ENCODE measurements at regions not wholly inside any gene's neighbourhood (a gene's known extent, or its start where the extent isn't known, plus 50 kb on each side); places are given as distances from the start of the nearest gene placed in this dataset.

DNA sequence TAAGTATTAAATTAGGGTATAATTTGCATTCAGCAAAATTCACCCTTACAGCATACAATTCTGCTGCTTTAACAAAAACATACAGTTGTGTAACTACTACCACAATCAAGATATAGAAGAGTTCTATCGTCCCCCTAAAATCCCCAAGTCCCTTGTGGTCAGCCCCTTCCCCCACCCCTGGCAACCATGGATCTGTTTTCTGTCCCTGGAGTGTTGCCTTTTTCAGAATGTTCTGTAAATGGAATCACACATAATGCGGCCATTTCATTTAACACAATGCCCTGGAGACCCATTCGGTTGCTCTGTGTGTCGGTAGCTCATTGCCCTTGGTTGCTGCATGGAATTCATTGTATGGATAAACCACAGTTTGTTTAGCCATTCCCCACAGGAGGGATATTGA is 190.2 kb downstream of the IRX5 start:
- Histone ChIP-seq H3K27ac (no peak overlapping the region), H3K27me3 (replicated peaks) (no peaks in the 10 kb centered on the region), H3K4me3 (ENCODE audit: low read depth, low read length) (no peak overlapping the region), H3K36me3 (replicated peaks) (no peaks in the 10 kb centered on the region)
- TF ChIP-seq, protein P1, sequence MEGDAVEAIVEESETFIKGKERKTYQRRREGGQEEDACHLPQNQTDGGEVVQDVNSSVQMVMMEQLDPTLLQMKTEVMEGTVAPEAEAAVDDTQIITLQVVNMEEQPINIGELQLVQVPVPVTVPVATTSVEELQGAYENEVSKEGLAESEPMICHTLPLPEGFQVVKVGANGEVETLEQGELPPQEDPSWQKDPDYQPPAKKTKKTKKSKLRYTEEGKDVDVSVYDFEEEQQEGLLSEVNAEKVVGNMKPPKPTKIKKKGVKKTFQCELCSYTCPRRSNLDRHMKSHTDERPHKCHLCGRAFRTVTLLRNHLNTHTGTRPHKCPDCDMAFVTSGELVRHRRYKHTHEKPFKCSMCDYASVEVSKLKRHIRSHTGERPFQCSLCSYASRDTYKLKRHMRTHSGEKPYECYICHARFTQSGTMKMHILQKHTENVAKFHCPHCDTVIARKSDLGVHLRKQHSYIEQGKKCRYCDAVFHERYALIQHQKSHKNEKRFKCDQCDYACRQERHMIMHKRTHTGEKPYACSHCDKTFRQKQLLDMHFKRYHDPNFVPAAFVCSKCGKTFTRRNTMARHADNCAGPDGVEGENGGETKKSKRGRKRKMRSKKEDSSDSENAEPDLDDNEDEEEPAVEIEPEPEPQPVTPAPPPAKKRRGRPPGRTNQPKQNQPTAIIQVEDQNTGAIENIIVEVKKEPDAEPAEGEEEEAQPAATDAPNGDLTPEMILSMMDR (IDR thresholded peaks at IDR 0.05; ENCODE audit: low read depth, low read length, missing control alignments) = no peak
- in situ Hi-C loops (cut with HindIII; ENCODE audit: low pct_ligation_motif_present, low sequenced_read_pairs) = no loop called here
- DNase-seq = no peak

DNA sequence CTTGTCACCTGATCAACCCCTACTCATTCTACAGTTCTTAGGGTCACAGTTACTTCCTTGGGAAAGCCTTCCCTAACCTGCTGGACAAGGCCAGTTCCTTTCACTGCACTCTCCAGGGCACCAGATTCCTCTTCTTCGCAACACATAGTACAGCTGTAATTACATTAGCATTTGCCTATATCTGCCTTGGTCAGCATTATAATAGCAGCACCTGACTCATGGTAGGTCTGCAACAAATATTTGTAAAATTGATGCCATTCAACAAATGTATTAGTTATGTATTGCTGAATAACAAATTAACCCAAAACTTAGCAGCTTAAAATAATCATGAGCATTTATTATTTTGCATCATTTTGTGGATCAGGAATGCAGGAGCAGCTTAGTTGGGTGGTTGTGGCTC is 193.0 kb downstream of the IRX5 start:
- TF ChIP-seq, protein P1 (IDR thresholded peaks at IDR 0.05; ENCODE audit: low read depth, low read length, missing control alignments) = no peak
- DNase-seq = no peak
- no peak overlapping the region for H3K27ac ChIP-seq
- in situ Hi-C loops (cut with HindIII; ENCODE audit: low pct_ligation_motif_present, low sequenced_read_pairs) = no loop called here
- H3K36me3 ChIP-seq (replicated peaks) = no peaks in the 10 kb centered on the region
- no peak overlapping the region for H3K4me3 ChIP-seq (ENCODE audit: low read depth, low read length)
- no peaks in the 10 kb centered on the region for H3K27me3 ChIP-seq (replicated peaks)

DNA sequence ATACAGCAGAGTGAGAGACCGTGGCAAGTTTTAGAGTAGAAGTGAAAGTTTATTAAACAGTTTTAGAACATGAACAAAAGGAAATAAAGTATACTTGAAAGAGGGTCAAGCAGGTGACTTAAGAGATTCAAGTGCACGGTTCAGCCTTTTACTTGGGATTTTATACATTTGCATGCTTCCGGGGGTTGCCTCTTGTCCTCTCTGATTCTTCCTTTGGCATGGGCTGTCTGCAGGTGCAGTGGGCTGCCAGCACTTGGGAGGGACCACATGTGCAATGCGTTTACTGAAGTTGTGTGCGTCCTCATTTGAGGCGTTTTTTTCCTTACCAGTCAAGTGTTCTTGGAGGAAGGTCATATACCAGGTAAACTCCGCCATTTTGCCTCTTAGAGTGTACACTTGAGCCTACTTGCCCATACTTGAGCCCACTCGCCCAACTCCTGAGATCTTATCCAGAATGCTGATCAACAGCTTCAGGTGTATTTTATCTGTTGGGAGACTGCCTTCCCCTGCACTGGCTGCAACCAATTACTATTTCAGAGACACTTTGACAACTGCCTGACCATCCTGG is 195.2 kb downstream of the IRX5 start:
- Histone ChIP-seq H3K4me3 (ENCODE audit: low read depth, low read length) (no peak overlapping the region), H3K27ac (no peak overlapping the region), H3K27me3 (replicated peaks) (no peaks in the 10 kb centered on the region), H3K36me3 (replicated peaks) (no peaks in the 10 kb centered on the region)
- TF ChIP-seq, protein P1 (IDR thresholded peaks at IDR 0.05; ENCODE audit: low read depth, low read length, missing control alignments) = no peak
- in situ Hi-C loops (cut with HindIII; ENCODE audit: low pct_ligation_motif_present, low sequenced_read_pairs) = no loop called here
- no peak for DNase-seq

DNA sequence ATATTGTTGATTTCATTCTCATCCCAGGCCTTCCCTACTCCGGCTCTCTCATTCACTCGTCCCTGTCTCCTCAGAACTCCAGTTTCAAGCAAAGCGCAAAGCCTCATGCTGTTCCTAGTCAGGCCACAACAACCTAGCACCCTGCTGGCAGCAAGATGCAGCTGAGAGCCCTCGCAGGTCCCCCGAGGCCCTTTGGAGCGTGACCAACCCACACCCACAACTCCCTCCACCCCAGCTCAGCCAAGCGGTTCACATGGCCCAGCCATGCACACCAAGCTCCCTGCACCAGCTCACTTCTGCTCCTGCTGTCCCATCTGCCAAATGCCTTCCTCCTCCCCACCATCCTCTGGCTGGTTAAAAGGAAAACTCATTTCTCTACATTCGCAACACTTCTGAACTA is 195.8 kb downstream of the IRX5 start:
- Histone ChIP-seq H3K27me3 (replicated peaks) (no peaks in the 10 kb centered on the region), H3K27ac (no peak overlapping the region), H3K36me3 (replicated peaks) (no peaks in the 10 kb centered on the region), H3K4me3 (ENCODE audit: low read depth, low read length) (no peak overlapping the region)
- in situ Hi-C loops (cut with HindIII; ENCODE audit: low pct_ligation_motif_present, low sequenced_read_pairs) = no loop called here
- DNase-seq = no peak
- TF ChIP-seq, protein P1 (IDR thresholded peaks at IDR 0.05; ENCODE audit: low read depth, low read length, missing control alignments) = no peak

DNA sequence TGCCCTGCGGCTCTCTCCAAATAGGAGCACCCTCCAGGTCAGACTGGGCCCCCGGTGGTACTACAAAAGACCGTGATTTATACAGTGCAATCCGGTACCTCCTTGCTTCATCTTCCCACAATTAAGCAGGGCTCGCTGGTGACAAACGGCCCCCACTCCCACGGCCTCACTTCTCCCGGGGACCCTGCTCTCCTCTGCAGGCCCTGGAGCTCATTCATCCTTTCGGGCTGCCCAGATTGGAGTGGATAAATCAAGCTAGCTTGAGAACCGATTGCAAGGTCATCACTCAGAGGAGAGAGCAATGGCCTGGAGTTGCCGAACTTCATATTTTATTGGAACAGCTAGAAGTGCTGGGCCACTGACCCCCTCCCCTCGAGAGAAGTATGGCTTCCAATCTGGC is 193.5 kb upstream of the IRX6 start:
- no peaks in the 10 kb centered on the region for H3K36me3 ChIP-seq (replicated peaks)
- no peak overlapping the region for H3K27ac ChIP-seq
- TF ChIP-seq, protein P1 (IDR thresholded peaks at IDR 0.05; ENCODE audit: low read depth, low read length, missing control alignments) = no peak
- no peak for DNase-seq
- no peaks in the 10 kb centered on the region for H3K27me3 ChIP-seq (replicated peaks)
- H3K4me3 ChIP-seq (ENCODE audit: low read depth, low read length) = no peak overlapping the region
- in situ Hi-C loops (cut with HindIII; ENCODE audit: low pct_ligation_motif_present, low sequenced_read_pairs) = no loop called here

DNA sequence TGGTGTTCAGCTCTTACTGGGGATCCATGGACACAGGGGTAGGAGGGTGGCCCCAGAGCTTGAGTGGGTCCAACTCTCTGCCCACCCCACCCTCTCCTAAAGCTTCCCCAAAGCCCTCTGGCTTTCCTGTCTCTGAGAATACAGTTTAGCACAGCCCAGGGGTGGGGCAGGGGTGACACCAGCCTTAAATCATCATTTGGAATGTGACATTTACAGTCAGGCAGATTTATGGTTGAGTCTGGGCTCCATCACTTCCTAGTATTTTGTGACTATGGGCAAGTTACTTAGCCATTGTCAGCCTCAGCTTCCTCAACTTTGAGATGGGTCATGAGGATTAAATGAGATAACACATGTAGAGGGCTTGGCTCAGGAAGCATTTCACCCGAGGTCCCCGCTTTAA is 193.1 kb upstream of the IRX6 start:
- H3K36me3 ChIP-seq (replicated peaks) = no peaks in the 10 kb centered on the region
- in situ Hi-C loops (cut with HindIII; ENCODE audit: low pct_ligation_motif_present, low sequenced_read_pairs) = no loop called here
- DNase-seq = no peak
- no peaks in the 10 kb centered on the region for H3K27me3 ChIP-seq (replicated peaks)
- H3K4me3 ChIP-seq (ENCODE audit: low read depth, low read length) = no peak overlapping the region
- H3K27ac ChIP-seq = no peak overlapping the region
- TF ChIP-seq, protein P1 (IDR thresholded peaks at IDR 0.05; ENCODE audit: low read depth, low read length, missing control alignments) = no peak

Data from brain microvascular endothelial cell (primary cell).